GM18909 (cell line): ENCODE measurements at regions not wholly inside any gene's neighbourhood (a gene's known extent, or its start where the extent isn't known, plus 50 kb on each side); places are given as distances from the start of the nearest gene placed in this dataset.

Experiments used
- ATAC-seq: cut with Tn5 transposase; IDR thresholded peaks from one replicate; pipeline ENCODE4 v1.9.1; 2021; ENCODE audit warnings: mild to moderate bottlenecking; ENCODE audit not compliant: unreplicated experiment, poor library complexity

DNA sequence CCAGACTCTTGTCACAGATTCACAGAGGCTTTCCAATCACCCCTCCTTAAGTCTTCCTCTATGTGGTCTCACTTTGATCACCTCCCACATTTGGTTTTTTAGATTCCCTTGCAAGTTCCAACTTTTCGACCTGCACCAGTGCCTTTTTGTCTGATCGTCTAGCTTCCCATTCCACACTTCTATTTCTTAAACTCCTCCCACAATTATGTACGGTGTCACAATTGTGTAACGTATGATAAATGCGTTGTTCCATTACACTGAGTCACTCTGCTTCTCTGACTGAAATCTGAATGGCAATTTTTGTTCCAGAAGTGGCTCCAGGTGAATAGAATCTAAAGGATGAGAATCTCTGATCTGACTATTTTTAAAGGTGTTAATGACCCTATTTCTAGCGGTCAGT lies 320.1 kb downstream of the LMX1A start:
- no peak for ATAC-seq

DNA sequence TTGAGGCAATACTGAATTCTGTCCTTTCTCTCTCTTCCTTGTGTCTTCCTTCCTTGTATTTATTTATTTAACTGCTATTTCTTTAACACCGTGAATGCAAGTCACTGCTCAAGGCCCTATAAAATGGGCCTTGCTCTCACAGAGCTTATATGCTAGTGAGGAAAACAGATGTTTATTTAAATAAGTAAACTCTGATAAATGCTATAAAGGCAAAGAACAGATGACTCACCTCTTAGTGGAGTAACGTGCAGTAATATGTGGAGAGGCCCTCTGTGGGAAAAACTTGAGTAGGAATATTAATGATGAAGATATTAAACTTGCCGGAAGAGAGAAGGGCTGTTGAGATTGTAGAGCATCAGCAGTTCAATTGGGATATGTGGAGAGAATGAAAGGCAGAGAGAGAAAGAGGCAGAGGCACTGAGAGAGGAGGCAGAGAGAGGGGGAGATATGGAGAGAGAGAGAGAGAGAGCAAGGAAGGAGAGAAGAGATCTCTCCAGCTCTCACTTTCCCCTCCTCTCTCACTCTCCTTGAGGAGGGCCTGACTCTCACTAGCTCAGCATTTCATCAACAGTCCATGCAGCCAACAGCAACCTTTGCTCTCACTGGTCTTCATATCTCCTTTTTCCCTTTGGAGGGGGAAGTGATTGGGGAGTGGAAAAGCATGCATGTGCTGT lies 322.2 kb downstream of the LMX1A start:
- no peak for ATAC-seq

DNA sequence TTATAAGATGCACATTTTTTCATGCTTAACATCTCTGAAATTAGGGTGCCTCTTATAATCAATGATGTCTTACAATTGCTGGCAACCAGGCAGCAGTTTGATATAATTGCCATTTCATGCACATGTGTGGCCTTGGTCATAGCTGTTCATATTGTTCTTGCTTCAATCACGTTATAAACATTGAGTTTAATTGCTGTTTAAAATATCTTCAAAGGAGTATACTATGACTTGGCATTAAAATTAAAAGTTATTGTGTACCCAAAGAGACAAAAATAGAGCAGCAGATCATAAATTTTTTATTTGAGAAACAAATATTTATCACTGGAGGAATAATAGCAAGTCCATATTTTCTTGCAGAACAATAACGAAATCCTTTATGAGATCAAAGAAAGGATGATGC lies 325.5 kb downstream of the LMX1A start:
- ATAC-seq, result no peak

DNA sequence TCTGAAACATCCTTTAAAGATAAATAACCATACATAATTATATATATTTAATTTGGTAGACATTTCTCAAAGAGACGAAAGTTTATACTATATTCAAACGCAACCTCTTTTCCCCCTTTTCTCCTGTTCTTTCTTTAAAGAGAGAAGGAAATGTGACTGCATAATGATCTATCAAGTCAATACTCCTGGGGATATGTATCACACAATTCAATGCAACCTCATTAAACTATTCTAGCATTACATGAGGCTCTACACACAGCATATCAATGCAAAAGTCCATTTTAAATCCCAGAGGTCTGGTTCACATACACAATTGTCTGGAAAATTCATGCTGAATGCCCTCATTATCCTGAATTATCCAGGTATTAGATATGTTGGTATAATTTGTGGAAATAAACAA lies 330.7 kb downstream of the LMX1A start:
- ATAC-seq, result no peak

DNA sequence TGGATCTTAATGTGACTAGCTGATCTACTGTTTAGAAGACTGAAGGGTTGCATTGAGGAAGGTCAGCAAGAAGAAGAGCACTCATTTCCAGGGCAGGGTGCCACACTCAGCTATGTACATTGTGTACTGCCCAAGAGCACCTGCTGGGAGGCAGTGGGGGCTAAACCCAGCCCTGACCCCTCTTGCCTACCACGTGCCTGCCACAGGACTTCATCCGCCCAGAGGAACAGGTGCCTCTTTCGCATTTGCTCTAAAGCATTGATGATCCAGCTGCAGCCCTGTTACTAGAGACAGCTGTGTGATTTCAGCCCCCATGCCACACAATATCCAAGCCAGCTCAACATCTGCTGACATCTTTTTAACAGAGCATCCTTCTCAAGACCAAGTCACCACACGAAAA lies 341.8 kb downstream of the LMX1A start:
- no peak for ATAC-seq

DNA sequence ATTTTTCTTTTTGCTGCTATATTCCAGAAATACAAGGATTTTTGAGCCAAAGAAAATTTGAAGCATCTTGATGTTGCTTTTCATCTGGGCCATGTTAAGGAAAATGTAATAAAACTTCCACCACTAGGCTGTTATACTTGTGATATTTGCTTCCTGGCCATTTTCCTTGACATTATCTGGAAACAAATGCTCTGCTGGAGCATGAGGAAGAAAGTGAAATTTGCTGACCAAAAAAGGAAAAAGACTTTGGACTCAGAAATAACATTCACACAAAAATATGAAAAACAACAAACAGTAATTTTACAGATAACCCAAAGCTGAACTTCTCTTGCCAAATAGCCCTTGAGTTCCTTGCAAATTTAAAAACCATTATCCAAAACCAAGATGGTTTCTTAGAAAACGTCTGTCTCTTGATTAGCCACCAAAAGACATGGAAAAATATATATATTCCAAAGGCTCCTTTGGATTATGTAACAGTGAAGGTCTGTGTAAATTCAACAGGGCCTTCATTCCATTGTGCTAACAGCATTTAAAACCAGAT lies 344.5 kb downstream of the LMX1A start:
- no peak for ATAC-seq

DNA sequence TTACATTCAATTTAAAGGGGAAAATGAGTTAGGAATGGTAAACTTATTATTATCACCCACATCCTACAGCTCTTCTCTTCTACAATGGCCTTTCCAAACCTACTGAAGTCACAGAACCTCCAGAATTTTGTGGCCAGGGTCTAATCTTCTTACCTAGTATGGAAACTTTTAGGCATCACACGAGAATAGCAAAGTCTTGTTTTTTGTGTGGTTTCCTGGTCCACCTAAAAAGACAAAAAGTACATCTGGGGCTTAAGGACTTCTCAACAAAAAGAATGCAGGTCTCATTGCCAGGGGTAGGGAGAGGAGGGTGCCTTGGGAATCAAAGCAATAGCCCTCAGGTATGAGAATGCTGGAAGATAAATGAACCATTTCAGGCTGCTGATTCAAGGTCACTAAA lies 345.3 kb downstream of the LMX1A start:
- no peak for ATAC-seq

DNA sequence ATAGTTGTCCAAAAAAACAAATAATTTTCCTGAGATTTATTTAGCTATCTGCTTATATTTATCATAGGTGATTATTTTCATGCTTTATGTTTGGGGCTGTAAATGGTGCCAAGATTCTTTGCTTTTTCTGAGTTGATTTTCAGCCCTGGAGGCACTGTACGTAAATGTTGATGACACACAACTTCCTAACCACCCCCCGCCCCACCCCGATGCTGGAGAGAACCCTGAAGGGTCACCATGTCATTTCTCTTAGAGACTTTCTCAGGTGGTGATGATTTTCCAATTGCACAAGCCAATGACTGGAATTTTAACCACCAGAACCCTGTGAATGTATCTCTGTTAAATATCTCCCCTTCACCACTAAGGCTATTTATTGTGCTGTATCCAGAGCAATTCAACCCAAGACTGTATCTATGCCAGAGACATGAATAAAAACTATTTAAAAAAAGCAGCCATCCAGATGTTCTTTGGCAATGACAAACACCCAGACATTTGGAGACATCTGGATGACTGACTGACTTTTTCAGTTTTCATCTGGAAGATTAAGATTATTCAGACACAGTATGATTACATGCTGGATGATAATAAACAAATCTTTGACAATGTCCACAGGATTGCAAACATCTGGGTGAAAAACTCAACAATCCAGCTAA lies 346.0 kb downstream of the LMX1A start:
- no peak for ATAC-seq

DNA sequence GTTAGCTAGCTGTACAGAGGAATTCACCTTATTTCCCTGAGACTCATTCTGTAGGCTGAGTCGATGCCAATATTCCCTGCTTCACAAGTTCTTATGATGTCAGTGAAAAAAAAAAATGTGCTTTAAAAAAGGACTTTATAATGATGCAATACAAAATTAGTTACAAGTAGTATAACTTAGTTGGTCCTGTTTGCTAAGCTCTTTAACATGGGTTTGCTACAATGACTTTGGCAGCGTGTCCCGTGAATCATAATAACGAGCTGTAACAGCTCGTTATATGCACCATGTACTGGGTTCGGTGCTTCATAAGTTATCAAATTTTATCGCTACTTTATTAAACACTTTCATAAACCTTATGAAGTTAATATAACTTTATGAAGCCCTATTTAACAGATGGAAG lies 349.7 kb downstream of the LMX1A start:
- no peak for ATAC-seq

DNA sequence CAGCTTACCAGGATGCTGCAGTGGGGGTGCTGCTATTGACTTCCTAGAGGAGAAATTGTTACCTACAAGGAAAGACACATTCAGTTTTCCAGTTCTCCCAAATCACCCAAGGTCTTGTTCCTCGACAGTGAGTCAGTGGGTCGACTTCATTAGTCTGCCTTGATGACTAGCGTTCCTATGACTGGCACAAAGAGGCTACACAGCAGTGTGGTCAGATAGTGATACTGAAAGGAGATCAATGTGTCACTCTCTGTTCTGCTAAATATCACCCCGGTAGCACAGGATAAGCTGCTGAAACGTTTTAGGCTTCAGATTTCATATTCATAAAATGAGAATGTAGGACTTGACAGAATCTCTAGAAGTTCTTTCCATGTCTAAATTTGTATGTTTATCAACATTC lies 357.4 kb downstream of the LMX1A start:
- ATAC-seq, result no peak

DNA sequence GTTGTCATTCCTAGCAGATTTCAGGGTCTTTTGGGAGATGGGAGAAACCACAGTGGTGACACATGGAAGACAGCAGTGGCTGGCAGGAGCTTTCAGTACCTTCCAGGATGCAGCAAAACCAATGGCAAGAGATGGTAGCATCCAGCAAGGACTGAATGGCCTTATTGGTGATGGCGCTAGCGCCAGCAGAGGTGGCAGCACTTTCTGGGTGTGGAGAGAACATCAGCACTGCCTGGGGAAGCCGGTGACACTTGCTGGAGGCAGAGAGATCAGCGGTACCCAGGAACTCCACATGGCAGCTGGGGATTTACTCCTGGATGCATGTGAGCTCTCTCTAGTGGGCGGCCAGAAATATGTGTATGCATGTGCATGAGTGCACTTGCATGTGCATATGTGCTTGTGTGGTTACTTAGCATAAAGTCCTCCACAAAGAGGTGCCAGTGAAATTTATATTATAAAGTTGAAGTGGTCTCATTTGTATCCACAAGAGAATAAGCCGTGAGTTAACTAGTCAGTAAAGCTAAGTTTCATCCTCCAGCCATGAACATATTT lies 364.7 kb downstream of the LMX1A start:
- ATAC-seq, result no peak

DNA sequence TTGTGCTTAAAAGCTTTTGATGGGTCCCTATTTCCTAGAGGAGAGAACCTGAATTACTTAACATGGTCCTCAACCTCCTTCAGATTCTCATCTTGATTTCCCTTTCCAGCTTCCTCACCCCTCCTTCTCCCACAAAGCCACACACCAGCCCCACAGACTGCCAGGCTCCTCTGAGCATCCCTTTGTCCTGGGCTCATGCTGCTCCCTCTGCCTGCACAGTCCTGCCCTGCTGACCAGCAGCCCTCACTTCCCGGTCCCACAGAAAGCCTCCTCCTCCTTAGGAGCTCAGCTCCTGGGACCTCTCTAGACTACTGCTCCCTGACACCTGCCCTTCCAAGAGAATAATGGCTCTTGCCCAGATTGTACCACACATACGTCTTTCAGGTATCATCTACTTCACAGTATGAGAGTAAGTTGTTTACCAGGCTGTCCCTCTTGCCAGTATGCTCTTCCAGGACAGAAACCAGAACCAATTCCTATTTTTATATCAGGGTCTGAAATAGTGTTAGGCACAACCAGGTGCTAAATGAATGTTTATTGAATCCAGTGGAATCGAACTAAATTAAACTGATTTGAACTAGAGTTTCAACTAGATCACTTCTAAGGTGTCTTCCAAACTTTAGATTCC lies 373.4 kb downstream of the LMX1A start:
- ATAC-seq, result no peak

DNA sequence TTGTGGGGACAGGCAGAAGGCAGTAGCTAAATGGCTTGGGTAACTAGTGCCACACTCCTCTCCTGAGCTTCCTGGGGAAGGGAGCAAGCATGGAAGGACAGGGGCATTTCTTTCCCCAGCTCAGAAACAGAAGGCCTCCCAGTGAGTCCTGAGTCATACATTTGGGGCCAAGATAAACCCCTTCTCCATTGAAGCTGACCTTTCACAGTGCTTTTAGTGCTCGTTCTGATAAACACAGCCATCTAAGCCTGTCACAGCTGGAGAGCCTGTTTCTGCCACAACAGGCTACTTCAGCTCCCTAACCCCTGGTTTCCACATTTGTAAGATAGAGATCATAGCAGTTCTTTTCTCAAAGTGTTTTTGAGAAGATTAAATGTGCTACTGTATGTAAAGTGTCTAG lies 374.0 kb downstream of the LMX1A start:
- ATAC-seq, result no peak

DNA sequence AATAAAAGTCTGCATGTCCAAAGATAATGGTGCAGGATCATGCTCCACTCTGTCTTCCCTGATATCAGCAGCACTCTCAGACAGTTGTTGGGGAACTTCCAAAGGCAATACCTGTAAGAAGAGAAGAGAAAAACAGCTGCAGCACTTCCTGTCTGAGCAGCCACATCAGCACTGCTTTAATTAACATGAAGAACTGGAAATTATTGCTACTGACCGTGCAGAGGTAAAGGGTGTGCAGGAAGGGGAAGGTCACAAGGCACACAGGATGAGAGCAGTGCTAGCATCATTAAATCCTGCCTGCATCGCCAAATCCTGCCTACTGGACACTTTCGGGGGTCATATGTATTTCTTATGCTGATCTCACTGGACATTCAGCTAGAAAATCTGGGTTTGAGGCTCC lies 379.0 kb downstream of the LMX1A start:
- ATAC-seq, result no peak

DNA sequence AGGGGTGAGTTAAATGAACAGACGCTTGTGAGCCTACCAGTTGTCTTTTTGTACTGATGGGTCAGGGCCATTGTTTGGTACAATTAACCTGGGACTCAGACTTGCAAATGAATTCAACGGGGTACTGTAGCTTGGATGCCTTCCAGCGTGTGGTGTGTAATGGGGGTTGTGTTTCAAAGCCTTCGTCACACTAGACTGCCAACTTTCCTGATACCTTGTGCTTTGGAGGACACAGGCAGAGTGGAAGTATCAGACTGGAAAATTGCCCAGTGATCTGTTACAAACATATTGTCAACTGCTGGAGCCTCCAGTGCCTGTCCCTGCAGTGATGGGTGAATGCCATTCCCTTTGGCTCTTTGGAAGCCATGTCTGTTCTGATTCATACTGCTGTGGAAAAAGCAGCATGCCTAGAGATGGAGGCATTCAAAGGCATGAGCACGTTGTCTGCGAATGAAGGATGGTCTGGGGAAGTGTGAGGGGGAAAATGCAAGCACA lies 384.5 kb downstream of the LMX1A start:
- ATAC-seq, result no peak

DNA sequence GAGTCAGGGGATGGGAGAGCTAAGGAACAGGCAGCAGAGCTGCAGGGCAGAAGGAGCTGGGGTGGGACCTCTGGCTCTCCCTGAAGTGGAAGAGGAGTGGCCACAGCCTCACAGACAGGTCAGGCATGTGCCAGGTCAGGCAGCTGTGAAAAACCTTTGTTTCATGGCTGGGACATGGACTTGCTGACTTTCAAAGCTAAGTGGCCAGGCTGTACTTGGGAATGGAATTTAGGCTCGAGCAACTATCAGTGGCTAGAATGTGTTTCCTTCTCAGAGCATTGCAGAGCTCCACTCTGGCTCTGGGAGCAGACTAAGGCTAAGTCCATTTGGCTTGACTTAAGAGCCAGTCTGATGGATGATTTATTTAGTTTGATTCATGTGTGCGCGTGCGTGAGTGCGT lies 385.1 kb downstream of the LMX1A start:
- no peak for ATAC-seq

DNA sequence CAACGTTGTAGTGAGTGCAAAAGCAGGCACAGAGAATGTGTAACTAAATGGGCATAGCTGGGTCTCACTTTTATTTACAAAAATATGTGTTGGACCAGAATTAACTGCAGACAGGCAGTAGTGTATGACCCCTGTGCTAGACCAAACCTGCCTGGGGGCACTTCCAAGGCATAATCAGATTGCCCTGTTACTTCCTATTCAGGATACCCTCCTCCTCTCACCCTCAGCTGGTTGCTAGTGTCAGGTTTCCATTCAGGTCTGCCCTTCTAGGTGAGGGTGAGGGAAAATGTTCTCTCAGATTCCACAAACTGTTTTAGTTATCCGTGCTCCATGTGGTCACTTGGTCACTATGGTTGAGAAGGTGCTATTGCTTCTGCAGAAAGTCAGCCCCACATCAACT lies 387.3 kb downstream of the LMX1A start:
- ATAC-seq, result no peak

DNA sequence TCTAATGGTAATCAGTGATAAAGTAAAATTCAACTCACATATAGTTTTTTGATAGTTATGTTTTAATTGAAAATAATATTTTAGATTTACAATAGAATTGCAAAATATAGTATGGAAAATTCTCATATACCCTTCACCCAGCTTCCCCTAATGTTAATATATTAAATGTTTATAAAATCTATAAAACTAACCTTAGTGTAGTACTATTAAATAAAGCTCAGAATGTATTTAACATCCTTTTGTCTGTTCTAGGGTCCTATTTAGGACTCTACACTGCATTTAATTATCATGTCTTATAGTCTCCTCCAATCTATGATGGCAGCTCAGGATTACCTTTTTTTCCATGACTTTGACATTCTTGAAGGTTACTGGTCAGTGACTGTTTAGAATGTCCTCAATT lies 389.2 kb downstream of the LMX1A start:
- ATAC-seq, result no peak

DNA sequence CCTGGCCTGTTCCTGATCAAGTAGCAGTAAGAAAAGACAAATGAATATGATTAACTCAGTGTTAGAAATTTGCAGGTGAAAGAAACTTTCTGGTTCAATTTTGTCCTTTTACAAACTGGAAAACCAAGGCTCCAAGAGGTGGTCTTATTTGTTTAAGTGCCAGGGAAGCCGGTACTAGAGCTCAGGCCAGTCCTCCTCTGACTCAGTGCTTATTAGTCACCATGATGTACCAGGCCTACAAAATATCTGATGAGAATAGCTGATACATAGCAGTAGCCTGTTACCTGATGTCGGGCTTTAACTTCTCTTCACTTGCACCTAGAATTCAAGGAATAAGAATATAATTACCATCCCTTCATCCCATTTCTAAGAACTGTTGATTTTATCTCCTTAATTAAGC lies 394.8 kb downstream of the LMX1A start:
- no peak for ATAC-seq

DNA sequence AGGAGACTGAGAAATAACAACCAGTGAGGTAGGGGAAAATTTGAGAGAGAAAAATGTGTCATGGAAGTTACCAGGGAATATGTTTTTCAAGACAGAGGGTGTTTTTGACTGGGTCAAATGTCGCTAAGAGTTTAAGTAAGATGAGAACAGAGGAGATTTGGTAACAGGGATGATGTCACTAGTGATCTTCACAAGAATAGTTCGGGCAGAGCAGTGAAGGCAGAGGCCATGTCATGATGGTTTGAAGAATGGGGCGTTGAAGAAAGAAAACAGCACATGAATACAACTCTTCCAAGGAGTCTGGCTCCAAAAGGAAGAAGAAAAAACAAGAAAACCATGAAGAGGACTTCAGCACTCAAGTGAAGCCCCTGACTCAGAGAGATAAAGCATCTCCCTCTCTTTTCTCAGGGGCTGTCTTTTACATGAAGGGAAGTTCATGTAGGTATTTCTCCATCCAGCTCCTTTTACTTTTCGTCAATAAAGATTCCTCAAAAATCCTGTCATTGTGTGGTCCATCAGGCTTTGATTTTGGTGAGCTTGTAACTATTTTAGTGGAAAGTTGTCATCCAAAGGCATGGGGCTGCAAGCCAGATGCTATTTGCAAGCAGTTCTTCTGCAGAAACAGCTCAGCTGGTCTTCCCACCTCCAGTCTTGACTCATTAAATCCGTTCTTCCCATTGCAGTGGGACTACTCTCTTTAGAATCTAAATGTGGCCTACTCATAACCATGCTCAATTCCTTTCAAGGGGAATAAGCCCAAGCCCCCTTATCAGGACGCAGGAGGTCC lies 397.3 kb downstream of the LMX1A start:
- ATAC-seq, result no peak
